Neural cell (in vitro differentiated cells): ENCODE measurements at regions not wholly inside any gene's neighbourhood (a gene's known extent, or its start where the extent isn't known, plus 50 kb on each side); places are given as distances from the start of the nearest gene placed in this dataset.
"Not testable (repeated sequence)": the region's sequence is repeated elsewhere in the genome, so short reads cannot be mapped to it uniquely, and the experiment has no call there.

ENCODE experiments used
- CTCF ChIP-seq: fragments of 450-650 bp; IDR thresholded peaks from 2 replicates; pipeline ENCODE4 v1.5.1; 2014; ENCODE audit warnings: antibody characterized with exemption, mild to moderate bottlenecking, moderate library complexity; ENCODE audit not compliant: poor library complexity, severe bottlenecking
- SMC3 ChIP-seq: fragments of 450-650 bp; conservative IDR thresholded peaks from 2 replicates; pipeline ENCODE4 v1.6.1; 2014; ENCODE audit warnings: antibody characterized with exemption, mild to moderate bottlenecking, moderate library complexity; ENCODE audit not compliant: poor library complexity

- not testable (repeated sequence) for TF ChIP-seq SMC3, CTCF
Measured at GRCh38 chr1:196108990-196109389, 499.2 kb downstream of the KCNT2 start.
